Adipose tissue (tissue), 3 donors: ENCODE measurements at regions not wholly inside any gene's neighbourhood (a gene's known extent, or its start where the extent isn't known, plus 50 kb on each side); places are given as distances from the start of the nearest gene placed in this dataset.
"Not testable (repeated sequence)": the region's sequence is repeated elsewhere in the genome, so short reads cannot be mapped to it uniquely, and the experiment has no call there.

ENCODE experiments used
- H3K27ac ChIP-seq: one replicate; pipeline ENCODE4 v1.5.1; 2013; ENCODE audit warnings: low read depth, low read length
- WGBS, 3 donors: extraction: QIAGEN DNeasy Blood & Tissue Kit; methylation state at CpG; one replicate each; pipeline ENCODE4 v1.1.7; 2013; 5-methylcytosine and 5-hydroxymethylcytosine counted together
- donor health status: healthy with polysubstance abuse.
- donor health status: Bipolar disorder and iron deficiency.
- donor health status: healthy.

GRCh38 chr10:44282626-44283300 is 102.1 kb downstream of the CXCL12 start:
- WGBS, 3 donors: 69 to 90% (median 81%) methylated on average over 5 of the region's 5 CpGs
- H3K27ac ChIP-seq: no peak overlapping the region

GRCh38 chr10:44281662-44282061 is 103.2 kb downstream of the CXCL12 start:
- H3K27ac ChIP-seq: no peak overlapping the region
- WGBS, 3 donors: 91 to 96% (median 94%) methylated on average over 5 of the region's 5 CpGs

- H3K27ac ChIP-seq: no peak overlapping the region
- WGBS, 3 donors: 64 to 83% (median 69%) methylated on average over 12 of the region's 12 CpGs
Measured at GRCh38 chr10:44281089-44281613, 103.7 kb downstream of the CXCL12 start.

- H3K27ac ChIP-seq: no peak overlapping the region
- 69 to 92% (median 72%) methylated on average over 5 of the region's 5 CpGs for WGBS, 3 donors
Measured at GRCh38 chr10:44280226-44281014, 104.5 kb downstream of the CXCL12 start.

- 90 to 93% (median 91%) methylated on average over 7 of the region's 7 CpGs for WGBS, 3 donors
- H3K27ac ChIP-seq: no peak overlapping the region
Measured at GRCh38 chr10:44279426-44280126, 105.3 kb downstream of the CXCL12 start.

- H3K27ac ChIP-seq: no peak overlapping the region
- WGBS, 3 donors: 83 to 95% (median 84%) methylated on average over 5 of the region's 5 CpGs
Measured at GRCh38 chr10:44278837-44279324, 106.0 kb downstream of the CXCL12 start.

GRCh38 chr10:44268435-44268948 is 116.4 kb downstream of the CXCL12 start:
- 91% methylated on average over 10 to 12 of the region's 16 CpGs for WGBS, 3 donors
- H3K27ac ChIP-seq: not testable (repeated sequence)

GRCh38 chr10:44267007-44267406 is 117.9 kb downstream of the CXCL12 start:
- H3K27ac ChIP-seq: no peak overlapping the region
- 79 to 90% (median 87%) methylated on average over 3 of the region's 3 CpGs for WGBS, 3 donors

- 52 to 87% (median 71%) methylated on average over 4 of the region's 4 CpGs for WGBS, 3 donors
- no peak overlapping the region for H3K27ac ChIP-seq
Measured at GRCh38 chr10:44264244-44264643, 120.7 kb downstream of the CXCL12 start.

- H3K27ac ChIP-seq: no peak overlapping the region
- WGBS, 3 donors: 54 to 78% (median 66%) methylated on average over 3 of the region's 3 CpGs
Measured at GRCh38 chr10:44263771-44264170, 121.1 kb downstream of the CXCL12 start.

- H3K27ac ChIP-seq: no peak overlapping the region
- WGBS, 3 donors: 85 to 96% (median 91%) methylated on average over 6 of the region's 6 CpGs
Measured at GRCh38 chr10:44262551-44263251, 122.2 kb downstream of the CXCL12 start.

GRCh38 chr10:44261710-44262455 is 123.0 kb downstream of the CXCL12 start:
- H3K27ac ChIP-seq: no peak overlapping the region
- WGBS, 3 donors: 52 to 75% (median 52%) methylated on average over 7 of the region's 7 CpGs

GRCh38 chr10:44261296-44261695 is 123.6 kb downstream of the CXCL12 start:
- WGBS, 3 donors: 76 to 87% (median 81%) methylated on average over 16 of the region's 16 CpGs

GRCh38 chr10:44260286-44260928 is 124.5 kb downstream of the CXCL12 start:
- 88 to 94% (median 94%) methylated on average over 13 of the region's 13 CpGs for WGBS, 3 donors
- H3K27ac ChIP-seq: no peak overlapping the region

More at GRCh38 chr10:44261296-44261695, 123.6 kb downstream of the CXCL12 start:
- H3K27ac ChIP-seq: no peak overlapping the region

GRCh38 chr10:44259090-44259874 is 125.6 kb downstream of the CXCL12 start:
- H3K27ac ChIP-seq: no peak overlapping the region
- 62 to 88% (median 86%) methylated on average over 7 of the region's 7 CpGs for WGBS, 3 donors

- no peak overlapping the region for H3K27ac ChIP-seq
- 78 to 88% (median 86%) methylated on average over 4 of the region's 4 CpGs for WGBS, 3 donors
Measured at GRCh38 chr10:44258460-44259089, 126.3 kb downstream of the CXCL12 start.
